Heart left ventricle (tissue), 16 donors: ENCODE measurements at regions not wholly inside any gene's neighbourhood (a gene's known extent, or its start where the extent isn't known, plus 50 kb on each side); places are given as distances from the start of the nearest gene placed in this dataset.

Experiments used
- ATAC-seq, 4 donors: fragments of 200-7000 bp; cut with Tn5 transposase; one replicate each; pipeline ENCODE4 v1.9.1; 2020 to 2022; ENCODE audit warnings: moderate library complexity in 4 of 4, mild to moderate bottlenecking in 3 of 4, moderate number of reproducible peaks in 1 of 4
- DNase-seq, 5 donors: peaks; one replicate each; pipeline ENCODE4 v3.0.0-alpha.2; 2020
- H3K27ac ChIP-seq, 12 donors: fragments of 200-600 bp; sonication (generic) in 4 of 12; one replicate each; pipeline versions ENCODE4 v1.5.0 to v1.8.0; 2016 to 2022; ENCODE audit warnings: mild to moderate bottlenecking in 2 of 12
- H3K27me3 ChIP-seq, 9 donors: fragments of 200-600 bp; sonication (generic) in 2 of 9; one replicate each; pipeline versions ENCODE4 v1.5.1 to v1.8.0; 2016 to 2022; ENCODE audit warnings: mild to moderate bottlenecking in 3 of 9
- H3K36me3 ChIP-seq, 9 donors: fragments of 200-600 bp; sonication (generic) in 2 of 9; one replicate each; pipeline versions ENCODE4 v1.5.0 to v1.8.0; 2018 to 2022; ENCODE audit warnings: mild to moderate bottlenecking in 2 of 9
- H3K4me1 ChIP-seq, 12 donors: fragments of 200-600 bp; sonication (generic) in 4 of 12; one replicate each; pipeline versions ENCODE4 v1.5.0 to v1.8.0; 2016 to 2022; ENCODE audit warnings: mild to moderate bottlenecking in 3 of 12
- H3K4me3 ChIP-seq, 12 donors: fragments of 200-600 bp; sonication (generic) in 4 of 12; one replicate each; pipeline versions ENCODE4 v1.5.0 to v1.8.0; 2017 to 2022; ENCODE audit warnings: mild to moderate bottlenecking in 9 of 12, moderate library complexity in 4 of 12
- H3K9me3 ChIP-seq, 12 donors: fragments of 200-600 bp; sonication (generic) in 4 of 12; one replicate each; pipeline versions ENCODE4 v1.5.0 to v1.8.0; 2016 to 2022; ENCODE audit warnings: mild to moderate bottlenecking in 1 of 12
- CTCF ChIP-seq, 12 donors: fragments of 200-600 bp; sonication (generic) in 4 of 12; IDR thresholded peaks; one replicate each; pipeline versions ENCODE4 v1.5.0 to v1.8.0; 2018 to 2022; ENCODE audit warnings: antibody characterized with exemption in 12 of 12, mild to moderate bottlenecking in 5 of 12
- POLR2A ChIP-seq, 2 donors: fragments of 450-650 bp; IDR thresholded peaks; one replicate each; pipeline ENCODE4 v1.6.1; 2017; ENCODE audit warnings: antibody characterized with exemption in 2 of 2, mild to moderate bottlenecking in 2 of 2, moderate library complexity in 2 of 2
- WGBS, 4 donors: extraction: QIAGEN DNeasy Blood & Tissue Kit in 2 of 4; methylation state at CpG; one replicate each; pipeline versions ENCODE4 v1.1.5 to v1.1.7; 2013 to 2018; 5-methylcytosine and 5-hydroxymethylcytosine counted together
- intact Hi-C, 10 donors: fragments of 100-400 bp; cut with DNase I; formaldehyde crosslinking; loops; one replicate each; pipeline versions ENCODE4 v1.11.1 to v1.14.2; 2022
- donor health status: ischemic (EF 13 %, LVEDD 7.1; RV severe dilation, severe dysfunction).
- donor health status: healthy with polysubstance abuse.
- donor health status: DM: no; HTN: yes; CAD: no.
- donor health status: DM: no; HTN: no; CAD: no.
- donor health status: ischemic (EF 25% LVEDD 6.9; RV normal size, moderate dysfunction).
- donor health status: ischemic (EF 25% LVEDD 5.7; RV mildly dilated, moderate dysfunction).
- donor health status: healthy.
- donor health status: DM: yes; HTN: yes; CAD: no.
- donor health status: ischemic (EF 35%, LVEDD 5.7; RV mildly dilated, moderate dysfunction).
- donor health status: nonischemic (EF 11% LVEDD 7.7; RV severe dilation, severe dysfunction).
- donor health status: DM: yes; HTN: yes; CAD: no.
- donor health status: PGD.
- donor health status: ischemic (EF 29% LVEDD 5.4; RV normal size, mild dysfunction).
- donor health status: nonischemic (EF 23%, LVEDD 6.1; RV moderate dilation, normal function).

- intact Hi-C loops, result no loop called here
- Histone ChIP-seq H3K36me3 (no peaks in the 10 kb centered on the region), H3K27ac (no peak overlapping the region), H3K27me3 (no peaks in the 10 kb centered on the region), H3K4me1 (no peaks in the 10 kb centered on the region), H3K4me3 (no peak overlapping the region), H3K9me3 (no peaks in the 10 kb centered on the region)
- TF ChIP-seq POLR2A (IDR thresholded peaks at IDR 0.05) (no peak), CTCF (IDR thresholded peaks at IDR 0.05) (peak in 1 of 12 donors; percentile 5)
- DNase-seq (no peak), ATAC-seq (no peak)
- WGBS, 4 donors, result 86 to 93% (median 88%) methylated on average over 5 of the region's 5 CpGs
Measured at GRCh38 chr13:73286177-73286576, 227.4 kb downstream of the KLF5 start.

GRCh38 chr13:73284081-73284874, 225.5 kb downstream of the KLF5 start:
- H3K27ac ChIP-seq, result no peak overlapping the region
- no peaks in the 10 kb centered on the region for H3K4me1 ChIP-seq
- ATAC-seq (no peak), DNase-seq (no peak)
- no peak overlapping the region for H3K4me3 ChIP-seq
- H3K9me3 ChIP-seq, result no peaks in the 10 kb centered on the region
- no peaks in the 10 kb centered on the region for H3K36me3 ChIP-seq
- WGBS, 4 donors, result 74 to 83% (median 81%) methylated on average over 6 of the region's 6 CpGs
- intact Hi-C loops, result no loop called here
- TF ChIP-seq POLR2A (IDR thresholded peaks at IDR 0.05) (no peak), CTCF (IDR thresholded peaks at IDR 0.05) (no peak)
- H3K27me3 ChIP-seq, result no peaks in the 10 kb centered on the region

GRCh38 chr13:73283636-73284035, 224.8 kb downstream of the KLF5 start:
- DNase-seq (no peak), ATAC-seq (no peak)
- TF ChIP-seq POLR2A (IDR thresholded peaks at IDR 0.05), result no peak
- TF ChIP-seq CTCF (IDR thresholded peaks at IDR 0.05), result no peak
- H3K4me3 ChIP-seq, result no peak overlapping the region
- intact Hi-C loops, result no loop called here
- no peaks in the 10 kb centered on the region for H3K27me3 ChIP-seq
- H3K27ac ChIP-seq, result no peak overlapping the region
- H3K36me3 ChIP-seq, result no peaks in the 10 kb centered on the region
- H3K4me1 ChIP-seq, result no peaks in the 10 kb centered on the region
- WGBS, 4 donors, result 75 to 87% (median 80%) methylated on average over 6 of the region's 6 CpGs
- H3K9me3 ChIP-seq, result no peaks in the 10 kb centered on the region

- no peak for ATAC-seq
- H3K4me1 ChIP-seq, result no peaks in the 10 kb centered on the region
- TF ChIP-seq POLR2A (IDR thresholded peaks at IDR 0.05) (no peak), CTCF (IDR thresholded peaks at IDR 0.05) (no peak)
- H3K4me3 ChIP-seq, result no peak overlapping the region
- H3K27me3 ChIP-seq, result no peaks in the 10 kb centered on the region
- intact Hi-C loops, result no loop called here
- no peak overlapping the region for H3K27ac ChIP-seq
- no peak for DNase-seq
- 65 to 76% (median 70%) methylated on average over 2 of the region's 2 CpGs for WGBS, 4 donors
- no peaks in the 10 kb centered on the region for H3K36me3 ChIP-seq
- H3K9me3 ChIP-seq, result peaks cover 0 to 13% (median 0%) of the 10 kb centered on the region in 12 donors
Measured at GRCh38 chr13:73281746-73282145, 222.9 kb downstream of the KLF5 start.
